H1 (cell line): ENCODE measurements at regions not wholly inside any gene's neighbourhood (a gene's known extent, or its start where the extent isn't known, plus 50 kb on each side); places are given as distances from the start of the nearest gene placed in this dataset.

Experiments
- CTCF ChIA-PET: fragments of 300-600 bp; sonication (Branson Sonifier 250); formaldehyde crosslinking; loops from one replicate; lab custom pipeline; 2021; ENCODE audit not compliant: partially characterized antibody; lab: Charles Lee
- POLR2A ChIA-PET: fragments of 300-600 bp; sonication (Branson Sonifier 250); formaldehyde crosslinking; loops from one replicate; lab custom pipeline; 2021; ENCODE audit warnings: inconsistent platforms; ENCODE audit not compliant: partially characterized antibody; lab: Charles Lee
- DNase-seq, 2 experiments: peaks; one replicate each; pipeline versions ENCODE4 v3.0.0 to v3.0.0-alpha.2; 2010 to 2022; ENCODE audit warnings: low spot score in 2 of 2, low read depth in 1 of 2, mixed read lengths in 1 of 2
- FAIRE-seq: peaks from 2 replicates; lab custom pipeline; 2011; peaks lifted over from hg19 to GRCh38; lab: Jason Lieb, UNC
- H2AFZ ChIP-seq: 2 replicates; pipeline ENCODE4 v1.8.1; 2012; ENCODE audit warnings: low read length, inconsistent platforms
- H2AK5ac ChIP-seq: 2 replicates; pipeline ENCODE4 v1.6.1; 2013; ENCODE audit warnings: low read depth, low read length
- H2BK120ac ChIP-seq: replicated peaks from 2 replicates; pipeline ENCODE3; 2013; ENCODE audit warnings: low read depth, low read length, inconsistent platforms
- H2BK12ac ChIP-seq: 2 replicates; pipeline ENCODE4 v1.6.1; 2013; ENCODE audit warnings: low read depth, low read length
- H2BK15ac ChIP-seq: 2 replicates; pipeline ENCODE4 v1.6.1; 2013; ENCODE audit warnings: low read length
- H2BK20ac ChIP-seq: 2 replicates; pipeline ENCODE4 v1.6.1; 2013; ENCODE audit warnings: low read length
- H2BK5ac ChIP-seq: 2 replicates; pipeline ENCODE4 v1.6.1; 2013; ENCODE audit warnings: low read depth, low read length
- H3K14ac ChIP-seq: 2 replicates; pipeline ENCODE4 v1.6.1; 2013; ENCODE audit warnings: inconsistent platforms; ENCODE audit not compliant: insufficient read length
- H3K18ac ChIP-seq: 2 replicates; pipeline ENCODE4 v1.6.1; 2013; ENCODE audit warnings: low read length; ENCODE audit errors: extremely low read depth
- H3K23ac ChIP-seq: 2 replicates; pipeline ENCODE4 v1.6.1; 2013; ENCODE audit warnings: inconsistent platforms; ENCODE audit not compliant: insufficient read length
- H3K23me2 ChIP-seq: 2 replicates; pipeline ENCODE4 v1.6.1; 2013; ENCODE audit warnings: low read depth, low read length
- H3K27ac ChIP-seq: 2 replicates; pipeline ENCODE4 v1.6.1; 2011; ENCODE audit warnings: low read depth, low read length, inconsistent platforms
- H3K27me3 ChIP-seq, 4 experiments: replicated peaks in 1 of 4; 1 replicate in 1 of 4; 2 replicates in 3 of 4; pipeline versions ENCODE4 v1.6.1 to v1.8.1; 2011 to 2013; ENCODE audit warnings: low read length in 3 of 4, mild to moderate bottlenecking in 3 of 4, inconsistent platforms in 2 of 4, mixed read lengths in 2 of 4, moderate library complexity in 1 of 4; ENCODE audit not compliant: control insufficient read depth in 3 of 4, insufficient read depth in 3 of 4; ENCODE audit errors: extremely low read depth in 1 of 4
- H3K36me3 ChIP-seq, 4 experiments: 2 replicates each; pipeline versions ENCODE4 v1.6.1 to v1.8.1; 2011 to 2013; ENCODE audit warnings: mild to moderate bottlenecking in 4 of 4, low read length in 3 of 4, moderate library complexity in 2 of 4, control low read depth in 1 of 4, inconsistent platforms in 1 of 4; ENCODE audit not compliant: insufficient read depth in 4 of 4, control insufficient read depth in 2 of 4
- H3K4ac ChIP-seq: replicated peaks from 2 replicates; pipeline ENCODE3; 2013; ENCODE audit warnings: low read length, low read depth, mixed read lengths, inconsistent platforms; ENCODE audit not compliant: insufficient read length
- H3K4me1 ChIP-seq, 4 experiments: replicated peaks in 1 of 4; 1 replicate in 1 of 4; 2 replicates in 3 of 4; pipeline versions ENCODE4 v1.6.1 to v1.8.1; 2011 to 2013; ENCODE audit warnings: low read length in 3 of 4, inconsistent platforms in 2 of 4, mixed read lengths in 1 of 4; ENCODE audit not compliant: insufficient read depth in 4 of 4, control insufficient read depth in 3 of 4
- H3K4me2 ChIP-seq, 2 experiments: 2 replicates each; pipeline versions ENCODE4 v1.6.1 to v1.8.1; 2011 to 2013; ENCODE audit warnings: low read depth in 2 of 2, low read length in 2 of 2, control low read depth in 1 of 2, inconsistent platforms in 1 of 2, mild to moderate bottlenecking in 1 of 2; ENCODE audit not compliant: insufficient read depth in 1 of 2
- H3K4me3 ChIP-seq, 4 experiments: fragments of 200-600, 300-600 bp in 1 of 4; sonication (generic), shearing (Covaris generic), sonication (Bioruptor Twin) in 1 of 4; 2 replicates each; pipeline versions ENCODE4 v1.5.1 to v1.8.1; 2011 to 2016; ENCODE audit warnings: low read length in 4 of 4, low read depth in 3 of 4, control low read depth in 2 of 4, inconsistent platforms in 2 of 4, mild to moderate bottlenecking in 2 of 4, mixed read lengths in 1 of 4, moderate library complexity in 1 of 4; ENCODE audit not compliant: insufficient read depth in 2 of 4; ENCODE audit errors: extremely low read depth in 1 of 4
- H3K56ac ChIP-seq: replicated peaks from 2 replicates; pipeline ENCODE3; 2013; ENCODE audit warnings: low read depth, mild to moderate bottlenecking, mixed read lengths, low read length, inconsistent platforms; ENCODE audit not compliant: insufficient read length
- H3K79me1 ChIP-seq: 2 replicates; pipeline ENCODE4 v1.6.1; 2013; ENCODE audit warnings: low read depth, low read length, control low read depth
- H3K79me2 ChIP-seq, 2 experiments: 2 replicates each; pipeline versions ENCODE4 v1.6.1 to v1.8.1; 2012 to 2013; ENCODE audit warnings: low read length in 2 of 2, mild to moderate bottlenecking in 2 of 2, inconsistent platforms in 1 of 2; ENCODE audit not compliant: insufficient read depth in 2 of 2, control insufficient read depth in 1 of 2
- H3K9ac ChIP-seq, 4 experiments: replicated peaks in 1 of 4; 1 replicate in 1 of 4; 2 replicates in 3 of 4; pipeline versions ENCODE4 v1.6.1 to v1.8.1; 2011 to 2013; ENCODE audit warnings: low read depth in 3 of 4, low read length in 3 of 4, control low read depth in 2 of 4, mild to moderate bottlenecking in 2 of 4, moderate library complexity in 2 of 4, inconsistent platforms in 1 of 4; ENCODE audit errors: extremely low read depth in 1 of 4
- H3K9me3 ChIP-seq, 2 experiments: 2 replicates each; pipeline versions ENCODE4 v1.6.1 to v1.8.1; 2012 to 2013; ENCODE audit warnings: mild to moderate bottlenecking in 2 of 2, moderate library complexity in 2 of 2, control low read depth in 1 of 2, inconsistent platforms in 1 of 2, low read depth in 1 of 2, low read length in 1 of 2, mixed read lengths in 1 of 2; ENCODE audit not compliant: insufficient read depth in 2 of 2
- H4K20me1 ChIP-seq, 2 experiments: replicated peaks in 1 of 2; 2 replicates each; pipeline versions ENCODE3 to v1.8.1; 2011 to 2013; ENCODE audit warnings: inconsistent platforms in 2 of 2, low read length in 2 of 2, mild to moderate bottlenecking in 1 of 2; ENCODE audit not compliant: insufficient read depth in 2 of 2, control insufficient read depth in 1 of 2
- H4K5ac ChIP-seq: 2 replicates; pipeline ENCODE4 v1.6.1; 2013; ENCODE audit warnings: low read length, low read depth, mixed read lengths, inconsistent platforms; ENCODE audit not compliant: insufficient read length
- H4K8ac ChIP-seq: 2 replicates; pipeline ENCODE4 v1.8.0; 2013; ENCODE audit warnings: mild to moderate bottlenecking, moderate library complexity, low read length, inconsistent platforms; ENCODE audit not compliant: insufficient read depth; ENCODE audit errors: extremely low read depth
- H4K91ac ChIP-seq: replicated peaks from 2 replicates; pipeline ENCODE3; 2013; ENCODE audit warnings: low read length, mixed read lengths, inconsistent platforms; ENCODE audit not compliant: insufficient read length
- BRCA1 ChIP-seq: IDR thresholded peaks from 2 replicates; pipeline ENCODE4 v1.6.1; 2012; ENCODE audit warnings: low read depth, low read length, improper control_type of control experiment
- EP300 ChIP-seq, 2 experiments: IDR thresholded peaks; 1 replicate in 1 of 2; 2 replicates in 1 of 2; pipeline ENCODE4 v1.6.1; 2011 to 2012; ENCODE audit warnings: low read depth in 2 of 2, low read length in 2 of 2, mild to moderate bottlenecking in 2 of 2, borderline replicate concordance in 1 of 2, inconsistent platforms in 1 of 2, moderate library complexity in 1 of 2
- GABPA ChIP-seq: IDR thresholded peaks from 2 replicates; pipeline ENCODE4 v1.6.1; 2011; ENCODE audit warnings: mild to moderate bottlenecking, low read length, moderate library complexity, borderline replicate concordance; ENCODE audit not compliant: insufficient read depth
- HDAC6 ChIP-seq: IDR thresholded peaks from one replicate; pipeline ENCODE4 v1.7.1; 2012; ENCODE audit warnings: low read depth, mild to moderate bottlenecking, inconsistent platforms, low read length, moderate library complexity
- RAD21 ChIP-seq, 2 experiments: IDR thresholded peaks in 1 of 2; conservative IDR thresholded peaks in 1 of 2; 2 replicates each; pipeline ENCODE4 v1.6.1; 2011; ENCODE audit warnings: low read depth in 2 of 2, low read length in 2 of 2, improper control_type of control experiment in 1 of 2, inconsistent platforms in 1 of 2, mild to moderate bottlenecking in 1 of 2, moderate library complexity in 1 of 2
- RFX5 ChIP-seq: IDR thresholded peaks from 2 replicates; pipeline ENCODE4 v1.6.1; 2011; ENCODE audit warnings: low read depth, low read length, improper control_type of control experiment, borderline replicate concordance
- SP1 ChIP-seq: IDR thresholded peaks from 2 replicates; pipeline ENCODE4 v1.6.1; 2011; ENCODE audit warnings: low read depth, low read length
- WGBS, 2 experiments: shearing (Covaris generic) in 1 of 2; methylation state at CpG; one replicate each; pipeline versions ENCODE4 v1.1.6 to v1.1.7; 2013 to 2015; ENCODE audit warnings: low lambda C conversion rate in 2 of 2, mixed read lengths in 2 of 2, inconsistent platforms in 1 of 2, low coverage in 1 of 2, missing lambda C conversion rate in 1 of 2; ENCODE audit not compliant: insufficient replicate concordance in 2 of 2, insufficient coverage in 1 of 2, insufficient read length in 1 of 2; ENCODE audit errors: extremely low coverage in 1 of 2, missing lambda C conversion rate in 1 of 2; 5-methylcytosine and 5-hydroxymethylcytosine counted together
- TF ChIP-seq, protein P1 (sequence below), 3 experiments: IDR thresholded peaks; 1 replicate in 2 of 3; 2 replicates in 1 of 3; pipeline versions ENCODE4 v1.5.1 to v1.6.1; 2011; ENCODE audit warnings: low read length in 3 of 3, mild to moderate bottlenecking in 3 of 3, inconsistent platforms in 2 of 3, low read depth in 1 of 3, moderate library complexity in 1 of 3; ENCODE audit not compliant: insufficient read depth in 1 of 3; ENCODE audit errors: control extremely low read depth in 1 of 3

DNA sequence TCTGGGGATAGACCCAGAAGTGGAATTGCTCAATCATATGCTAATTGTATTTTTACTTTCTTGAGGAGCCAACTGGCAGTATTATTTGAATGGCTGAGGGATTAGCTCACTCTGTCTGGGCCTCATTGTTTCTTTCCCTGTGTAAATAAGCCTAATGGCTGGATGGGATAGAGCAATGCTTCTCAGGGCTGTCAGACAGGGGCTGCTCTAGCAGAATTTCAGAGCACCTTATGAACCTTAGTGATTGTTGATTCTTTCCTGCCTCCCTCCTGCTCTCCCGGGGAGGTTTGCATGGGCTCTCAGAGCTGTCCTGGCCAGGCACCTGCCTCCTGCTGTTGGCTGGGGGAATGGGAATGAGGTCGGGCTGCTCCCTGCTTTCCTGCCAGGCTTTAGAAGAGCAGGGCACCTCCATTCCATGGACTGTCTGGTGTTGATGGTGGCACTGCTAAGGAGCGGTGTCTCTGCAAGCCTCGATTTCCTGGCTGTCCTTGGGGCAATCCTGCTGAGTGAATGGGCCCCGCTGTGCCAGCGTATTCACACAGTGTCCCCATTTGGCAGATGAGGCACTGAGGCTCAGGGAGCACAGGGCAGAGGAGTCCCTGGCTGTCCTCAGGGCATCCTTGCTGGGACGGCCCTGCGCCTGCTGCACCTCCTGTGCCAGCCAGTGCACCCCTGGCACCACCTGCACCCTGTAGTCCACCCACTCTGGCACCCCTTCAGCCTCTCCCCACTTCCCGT, 468.2 kb upstream of the HS6ST1 start:
- H2AK5ac ChIP-seq: 0 out of 2 replicates have a peak overlapping the region, but pooled peaks have one; percentile 82
- no peak overlapping the region for H3K56ac ChIP-seq
- H3K14ac ChIP-seq: no peak overlapping the region
- 0 out of 2 replicates have a peak overlapping the region, but pooled peaks have one; percentile 13 for H3K18ac ChIP-seq
- no peaks in the 10 kb centered on the region for H3K9me3 ChIP-seq
- H4K20me1 ChIP-seq: peaks cover 0 to 4% of the 10 kb centered on the region in 2 experiments
- peak overlapping the region; percentile 65 for H4K91ac ChIP-seq
- no peaks in the 10 kb centered on the region for H3K27me3 ChIP-seq
- no peak overlapping the region for H4K8ac ChIP-seq
- CTCF ChIA-PET: interaction anchor here (1.1 kb wide), 1 partner anchor 10 kb away, joined by 3 read pairs; no protein-coding TSS in a partner anchor
- no peak overlapping the region for H3K4ac ChIP-seq
- DNase-seq: peak in 1 of 2 experiments; percentile 50
- 0 out of 2 replicates have a peak overlapping the region, but pooled peaks have one; percentile 29 for H2BK12ac ChIP-seq
- H3K23me2 ChIP-seq: no peaks in the 10 kb centered on the region
- POLR2A ChIA-PET: no interaction called here
- peaks cover 3 to 8% (median 5%) of the 10 kb centered on the region in 4 experiments; a peak in 6 of 7 replicates for H3K4me1 ChIP-seq
- H4K5ac ChIP-seq: no peak overlapping the region
- H3K9ac ChIP-seq: no peak overlapping the region
- H2AFZ ChIP-seq: no peak overlapping the region
- WGBS, 2 experiments: 79% methylated on average over 8 of the region's 9 CpGs; no CpG with 5 or more reads in 1 of the 2 experiments
- no peak overlapping the region for H3K4me3 ChIP-seq
- H3K27ac ChIP-seq: no peak overlapping the region
- H3K36me3 ChIP-seq: no peaks in the 10 kb centered on the region
- no peaks in the 10 kb centered on the region for H3K79me2 ChIP-seq
- H2BK15ac ChIP-seq: no peak overlapping the region
- H2BK5ac ChIP-seq: no peak overlapping the region
- FAIRE-seq: no peak
- peak overlapping the region; percentile 61; the same call in 1 of the 2 replicates for H2BK20ac ChIP-seq
- no peak overlapping the region for H3K23ac ChIP-seq
- H2BK120ac ChIP-seq: no peak overlapping the region
- peak overlapping the region in 1 of 2 experiments; percentile 12; a peak in 1 of 4 replicates for H3K4me2 ChIP-seq
- no peaks in the 10 kb centered on the region for H3K79me1 ChIP-seq
- TF ChIP-seq GABPA: no peak
- TF ChIP-seq RAD21 (IDR thresholded peaks at IDR 0.05 in 1 of 2, conservative IDR thresholded peaks at IDR 0.05 in 1 of 2; ENCODE audit: low read depth in 2 of 2, low read length in 2 of 2): no peak; a peak in 1 of 4 replicates
- TF ChIP-seq RFX5: no peak
- no peak for TF ChIP-seq HDAC6
- TF ChIP-seq EP300 (IDR thresholded peaks at IDR 0.05; ENCODE audit: borderline replicate concordance in 1 of 2, low read depth in 2 of 2, low read length in 2 of 2): no peak
- TF ChIP-seq BRCA1: no peak
- TF ChIP-seq SP1: no peak
- TF ChIP-seq, protein P1, sequence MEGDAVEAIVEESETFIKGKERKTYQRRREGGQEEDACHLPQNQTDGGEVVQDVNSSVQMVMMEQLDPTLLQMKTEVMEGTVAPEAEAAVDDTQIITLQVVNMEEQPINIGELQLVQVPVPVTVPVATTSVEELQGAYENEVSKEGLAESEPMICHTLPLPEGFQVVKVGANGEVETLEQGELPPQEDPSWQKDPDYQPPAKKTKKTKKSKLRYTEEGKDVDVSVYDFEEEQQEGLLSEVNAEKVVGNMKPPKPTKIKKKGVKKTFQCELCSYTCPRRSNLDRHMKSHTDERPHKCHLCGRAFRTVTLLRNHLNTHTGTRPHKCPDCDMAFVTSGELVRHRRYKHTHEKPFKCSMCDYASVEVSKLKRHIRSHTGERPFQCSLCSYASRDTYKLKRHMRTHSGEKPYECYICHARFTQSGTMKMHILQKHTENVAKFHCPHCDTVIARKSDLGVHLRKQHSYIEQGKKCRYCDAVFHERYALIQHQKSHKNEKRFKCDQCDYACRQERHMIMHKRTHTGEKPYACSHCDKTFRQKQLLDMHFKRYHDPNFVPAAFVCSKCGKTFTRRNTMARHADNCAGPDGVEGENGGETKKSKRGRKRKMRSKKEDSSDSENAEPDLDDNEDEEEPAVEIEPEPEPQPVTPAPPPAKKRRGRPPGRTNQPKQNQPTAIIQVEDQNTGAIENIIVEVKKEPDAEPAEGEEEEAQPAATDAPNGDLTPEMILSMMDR (IDR thresholded peaks at IDR 0.05; ENCODE audit: control extremely low read depth in 1 of 3, insufficient read depth in 1 of 3, low read depth in 1 of 3, low read length in 3 of 3): peak in 2 of 3 experiments; percentile 22 to 24; a peak in 2 of 4 replicates
